ENCODE measurements at regions not wholly inside any gene's neighbourhood (a gene's known extent, or its start where the extent isn't known, plus 50 kb on each side); places are given as distances from the start of the nearest gene placed in this dataset.
"Not testable (repeated sequence)": the region's sequence is repeated elsewhere in the genome, so short reads cannot be mapped to it uniquely, and the experiment has no call there.

GRCh38 chr3:153624310-153625030, 462.4 kb downstream of the RAP2B start:
- DNase-seq: peak; percentile 35

DNA sequence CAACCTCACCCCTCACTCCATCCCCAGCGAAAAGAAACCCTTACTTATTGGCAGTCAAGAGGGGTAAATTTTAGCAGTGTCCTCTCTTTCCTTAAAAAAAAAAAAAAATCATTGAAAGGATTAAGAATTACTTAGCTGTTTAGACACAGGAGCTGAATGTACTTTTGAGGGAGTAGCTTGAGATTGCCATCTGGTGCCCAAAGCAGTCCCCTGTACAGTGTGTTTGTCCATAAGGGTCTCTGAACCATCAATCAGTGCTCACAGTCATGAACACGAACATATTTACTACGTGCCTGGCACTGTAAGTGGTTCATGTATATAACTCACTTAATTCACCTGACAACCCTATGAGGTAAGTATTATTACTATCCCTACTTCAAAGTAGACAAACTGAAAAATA, 463.5 kb downstream of the RAP2B start:
- no peak for DNase-seq

- DNase-seq: peak; percentile 22
These were observed 464.1 kb downstream of the RAP2B start for GRCh38 chr3:153626158-153626557.

- DNase-seq: no peak
These were observed 466.6 kb downstream of the RAP2B start for GRCh38 chr3:153628591-153628990.

DNA sequence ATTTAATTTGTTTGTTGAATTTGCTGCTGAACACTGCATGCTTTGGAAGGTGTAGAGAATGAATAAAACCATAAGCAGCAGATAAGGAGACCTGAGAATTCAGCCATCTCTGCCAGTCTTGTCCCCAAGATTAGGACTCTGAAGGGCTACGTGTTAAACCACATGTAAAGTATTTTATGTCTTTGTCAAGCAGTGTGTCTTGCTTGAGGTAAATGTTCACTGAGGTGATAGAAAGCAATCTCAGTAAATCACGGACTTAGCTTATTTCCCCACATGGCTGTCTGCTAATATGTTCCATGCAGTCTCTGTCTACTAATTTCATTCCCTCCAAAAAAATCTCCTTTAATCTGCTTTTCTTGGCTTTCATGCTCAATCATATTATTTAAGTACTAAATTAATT, 467.1 kb downstream of the RAP2B start:
- no peak for DNase-seq

- no peak for DNase-seq
These were observed 469.1 kb downstream of the RAP2B start for GRCh38 chr3:153631102-153631501.

DNA sequence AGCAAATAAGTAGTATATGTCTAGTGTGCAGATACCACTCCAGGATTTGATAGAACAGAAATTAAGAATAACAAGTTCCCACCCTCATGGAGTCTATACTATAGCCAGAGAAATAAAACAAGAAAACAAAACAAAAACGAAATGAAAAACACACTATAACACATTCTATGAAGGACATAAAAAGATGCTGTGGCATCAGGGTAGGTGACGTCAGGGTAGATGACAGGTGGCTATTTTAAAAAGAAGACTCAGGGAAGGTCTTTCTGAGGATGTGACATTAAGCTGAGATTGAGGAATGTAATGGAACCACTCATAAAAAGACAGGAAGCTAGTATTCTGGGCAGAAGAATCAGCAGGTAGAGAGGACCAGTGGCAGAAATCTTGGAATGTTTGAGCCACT, 469.6 kb downstream of the RAP2B start:
- no peak for DNase-seq

DNA sequence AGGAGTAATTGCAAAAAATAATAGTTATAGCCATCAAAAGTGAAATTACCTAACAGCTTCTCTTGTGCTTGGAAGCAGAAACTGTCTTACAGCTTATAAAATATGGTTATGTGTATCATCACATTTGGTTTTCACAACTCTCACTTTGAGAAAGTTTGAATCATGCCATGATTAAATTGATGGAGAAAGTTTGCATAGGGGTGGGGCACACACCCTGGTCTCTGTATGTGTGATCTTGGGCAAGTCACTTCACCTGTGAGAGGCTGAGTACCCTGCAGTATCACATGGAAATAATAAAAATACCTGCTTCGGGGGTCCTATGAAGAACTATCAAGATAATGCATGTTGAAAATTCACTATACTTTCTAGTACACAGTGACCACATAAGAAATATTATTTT, 471.4 kb downstream of the RAP2B start:
- DNase-seq: peak; percentile 14

GRCh38 chr3:153634683-153635082, 472.7 kb downstream of the RAP2B start:
- no peak for DNase-seq

- DNase-seq: no peak
These were observed 477.6 kb downstream of the RAP2B start for GRCh38 chr3:153639631-153640030.

DNA sequence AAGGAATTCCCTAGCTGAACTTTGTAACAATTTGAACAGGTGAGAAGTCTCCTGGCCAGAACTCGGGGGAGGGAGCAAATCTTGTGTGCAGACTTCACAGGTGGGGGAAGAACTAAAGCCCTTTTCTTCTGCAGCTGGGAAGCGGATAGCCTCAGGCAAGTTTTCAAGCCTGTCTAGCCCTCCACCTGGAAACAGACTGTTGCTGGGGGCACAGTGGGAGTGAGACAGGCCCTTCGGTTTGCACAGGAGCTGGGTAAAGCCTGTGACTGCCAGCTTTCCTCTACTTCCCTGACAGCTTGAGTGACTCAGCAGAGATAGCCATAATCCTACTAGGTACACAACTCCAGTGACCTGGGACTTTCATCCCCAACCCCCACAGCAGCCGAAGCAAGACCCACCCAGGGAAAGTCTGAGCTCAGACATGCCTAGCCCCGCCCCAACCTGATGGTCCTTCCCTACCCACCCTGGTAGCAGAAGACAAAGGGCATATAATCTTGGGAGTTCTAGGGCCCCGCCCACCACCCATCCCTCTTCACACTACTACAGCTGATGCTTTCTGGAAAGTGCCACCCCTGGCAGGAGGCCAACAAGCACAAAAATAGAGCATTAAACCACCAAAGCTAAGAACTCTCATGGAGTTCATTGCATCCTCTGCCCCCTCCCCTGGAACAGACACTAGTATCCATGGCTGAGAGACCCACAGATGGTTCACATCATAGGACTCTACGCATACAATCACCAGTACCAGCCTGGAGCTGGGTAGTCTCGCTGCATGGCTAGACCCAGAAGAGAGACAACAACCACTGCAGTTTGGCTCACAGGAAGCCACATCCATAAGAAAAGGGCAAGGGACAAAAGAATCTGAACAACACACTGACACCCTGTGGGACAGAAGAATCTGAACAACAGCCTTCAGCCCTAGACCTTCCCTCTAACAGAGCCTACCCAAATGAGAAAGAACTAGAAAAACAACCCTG, 479.0 kb downstream of the RAP2B start:
- DNase-seq: no peak

- DNase-seq: not testable (repeated sequence)
These were observed 478.6 kb upstream of the ARHGEF26 start for GRCh38 chr3:153642576-153642975.

- DNase-seq: not testable (repeated sequence)
These were observed 477.7 kb upstream of the ARHGEF26 start for GRCh38 chr3:153643471-153643870.

DNA sequence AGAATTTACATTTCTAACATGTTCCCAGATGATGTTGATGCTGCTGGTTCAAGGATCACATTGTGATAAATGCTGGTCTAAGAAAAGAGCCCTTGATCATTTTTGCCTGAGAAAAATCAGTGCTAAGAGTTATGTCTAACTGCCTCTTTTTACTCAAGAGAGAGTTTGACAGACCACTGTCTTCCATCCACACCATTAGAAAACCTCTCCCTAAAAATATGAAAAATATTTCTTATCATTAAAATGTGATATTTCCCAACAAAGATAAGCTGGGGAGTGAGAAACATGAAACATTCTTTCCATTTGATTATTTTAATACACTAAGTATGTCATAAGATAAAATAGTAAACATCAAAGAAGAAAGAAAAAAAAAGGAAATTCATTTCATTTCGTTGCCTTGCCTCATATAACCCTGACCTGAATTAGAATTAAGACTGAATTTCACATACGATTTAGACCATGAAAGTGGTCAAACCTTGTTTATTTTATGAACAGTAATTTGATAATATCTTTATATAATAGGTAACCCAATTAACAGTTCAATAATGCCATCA, 471.8 kb upstream of the ARHGEF26 start:
- DNase-seq: no peak

DNA sequence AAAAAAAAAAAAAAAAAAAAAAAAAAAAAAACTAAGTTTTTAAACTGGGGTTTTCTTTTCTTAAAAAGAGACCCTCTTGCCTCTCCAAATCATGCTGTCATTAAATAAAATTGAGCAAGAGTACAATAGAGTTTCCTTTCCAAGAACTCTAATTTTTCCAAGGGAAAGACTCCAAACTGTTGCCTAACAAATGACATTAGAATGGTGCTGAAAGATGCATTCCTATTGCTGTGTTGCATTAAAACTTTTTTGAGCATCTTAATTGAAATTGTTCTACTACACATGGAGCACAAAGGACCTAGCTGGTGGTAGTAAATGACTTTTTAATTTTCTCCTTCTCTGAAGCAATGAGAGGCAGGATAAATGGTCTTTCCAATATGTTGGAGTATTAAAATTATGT, 469.1 kb upstream of the ARHGEF26 start:
- DNase-seq: no peak

- DNase-seq: no peak
These were observed 464.1 kb upstream of the ARHGEF26 start for GRCh38 chr3:153657046-153657445.

DNA sequence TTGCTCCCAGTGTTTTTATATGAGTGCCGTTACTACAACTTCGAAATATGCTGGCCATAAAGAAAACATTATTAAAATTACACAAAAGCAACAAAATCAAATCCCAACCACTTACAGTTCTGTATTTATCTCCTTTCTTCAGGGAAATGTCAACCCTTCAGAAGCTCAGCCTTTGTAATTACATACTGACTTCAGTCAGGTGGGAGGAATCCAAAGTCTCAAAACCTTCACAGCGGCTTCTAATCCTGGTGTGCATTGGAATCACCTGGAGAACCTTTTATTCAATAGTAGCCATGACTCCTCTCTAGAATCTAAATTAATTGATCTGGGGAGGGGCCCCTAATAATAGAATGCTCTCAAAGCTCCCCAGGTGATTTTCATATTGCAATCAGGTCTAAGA, 463.7 kb upstream of the ARHGEF26 start:
- no peak for DNase-seq

DNA sequence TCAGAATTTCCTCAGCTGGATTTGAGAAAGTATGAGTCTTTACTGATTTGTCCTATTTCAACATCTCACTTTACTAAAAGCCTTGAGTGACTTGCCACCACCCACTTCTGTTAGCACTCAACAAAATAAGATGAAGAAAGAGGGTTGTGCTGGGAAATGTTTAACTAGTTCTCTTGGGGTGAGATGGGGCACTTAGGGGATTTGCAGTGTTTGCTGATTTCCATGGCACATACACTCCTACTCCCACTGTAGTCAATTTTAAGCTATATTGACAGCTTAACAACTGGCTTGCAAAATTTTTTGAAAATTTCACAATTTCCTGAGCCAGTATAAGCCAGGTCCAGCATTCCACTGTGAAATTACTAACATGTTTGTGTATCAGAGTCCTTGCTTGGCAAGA, 463.1 kb upstream of the ARHGEF26 start:
- DNase-seq: no peak

GRCh38 chr3:153666991-153667740, 454.0 kb upstream of the ARHGEF26 start:
- DNase-seq: no peak

DNA sequence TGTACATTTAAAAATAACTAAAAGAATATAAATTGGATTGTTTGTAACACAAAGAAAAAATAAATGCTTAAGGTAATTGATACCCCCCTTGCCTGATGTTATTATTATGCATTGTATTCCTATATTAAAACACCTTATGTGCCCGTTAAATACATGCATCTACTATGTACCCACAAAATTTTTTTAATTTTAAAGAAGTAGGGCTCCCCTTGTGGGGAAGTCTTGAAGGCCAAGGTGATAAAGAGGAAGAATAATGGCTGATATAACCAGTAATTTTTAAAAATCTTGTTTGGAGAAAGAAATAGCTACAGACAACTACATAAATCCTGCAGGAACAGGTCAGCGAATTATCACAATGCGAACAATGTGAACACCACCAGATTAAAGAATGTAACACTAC, 451.7 kb upstream of the ARHGEF26 start:
- DNase-seq: no peak

GRCh38 chr3:153670577-153670976, 450.6 kb upstream of the ARHGEF26 start:
- no peak for DNase-seq

DNA sequence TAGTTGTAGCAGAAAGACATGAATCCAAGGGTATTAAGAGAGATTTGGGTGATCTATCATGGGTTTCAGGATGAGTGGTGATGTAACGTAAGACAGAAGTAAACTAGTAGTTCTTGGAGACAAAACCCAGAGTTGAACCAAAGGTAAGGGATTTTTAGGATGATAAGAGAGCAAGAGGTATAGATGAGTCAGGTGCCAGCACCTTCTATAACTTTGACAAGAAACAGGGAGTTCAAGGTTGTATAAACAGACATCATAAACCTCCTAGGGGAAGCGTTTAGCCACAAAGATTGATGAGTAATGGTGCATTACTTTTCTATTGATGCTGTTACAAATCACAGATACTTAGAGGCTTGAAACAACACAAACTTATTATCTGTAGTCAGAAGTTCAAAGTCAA, 447.3 kb upstream of the ARHGEF26 start:
- no peak for DNase-seq

GRCh38 chr3:153679714-153680113, 441.5 kb upstream of the ARHGEF26 start:
- DNase-seq: no peak

All from stimulated activated CD4-positive, alpha-beta T cell treated with anti-CD3 and anti-CD28 coated beads, Interleukin-1b, Interleukin-23, amount 100 ng/mL, for 48 hours (primary cell).